CD4-positive, alpha-beta T cell (primary cell): ENCODE measurements at regions not wholly inside any gene's neighbourhood (a gene's known extent, or its start where the extent isn't known, plus 50 kb on each side); places are given as distances from the start of the nearest gene placed in this dataset.

Experiments
- ATAC-seq: fragments of 200-7000 bp; cut with Tn5 transposase; one replicate; pipeline ENCODE4 v1.10.0; 2022; ENCODE audit warnings: mild to moderate bottlenecking; ENCODE audit not compliant: poor library complexity
- CTCF ChIA-PET: fragments of 350-600 bp; sonication (Branson Sonifier 250); formaldehyde crosslinking; loops from one replicate; lab custom pipeline; 2021; ENCODE audit warnings: antibody characterized with exemption, inconsistent platforms; lab: Charles Lee
- POLR2A ChIA-PET: fragments of 350-600 bp; sonication (Branson Sonifier 250); formaldehyde crosslinking; loops from one replicate; lab custom pipeline; 2021; ENCODE audit warnings: antibody characterized with exemption, inconsistent platforms; lab: Charles Lee
- DNase-seq, 14 experiments: peaks; one replicate each; pipeline ENCODE4 v3.0.0-alpha.2; 2013 to 2020; ENCODE audit warnings: mixed read lengths in 2 of 14
- H3K27ac ChIP-seq, 2 donors: one replicate each; pipeline versions ENCODE4 v1.5.1 to v1.7.0; 2013; ENCODE audit warnings: low read length in 2 of 2, low read depth in 1 of 2, mild to moderate bottlenecking in 1 of 2
- H3K27me3 ChIP-seq, 2 experiments: 1 replicate in 1 of 2; 2 replicates in 1 of 2; pipeline versions ENCODE4 v1.6.1 to v1.7.0; 2013; ENCODE audit warnings: low read length in 2 of 2, control low read depth in 1 of 2, mild to moderate bottlenecking in 1 of 2, moderate library complexity in 1 of 2; ENCODE audit not compliant: insufficient read depth in 2 of 2, control insufficient read depth in 1 of 2
- H3K36me3 ChIP-seq: one replicate; pipeline ENCODE4 v1.6.1; 2013; ENCODE audit warnings: low read length, control low read depth; ENCODE audit not compliant: insufficient read depth
- H3K4me1 ChIP-seq: one replicate; pipeline ENCODE4 v1.6.1; 2013; ENCODE audit warnings: low read length, control low read depth; ENCODE audit not compliant: insufficient read depth
- H3K4me3 ChIP-seq: one replicate; pipeline ENCODE4 v1.5.1; 2013; ENCODE audit warnings: mild to moderate bottlenecking, low read length, moderate library complexity
- H3K9me3 ChIP-seq, 2 experiments: 1 replicate in 1 of 2; 2 replicates in 1 of 2; pipeline versions ENCODE4 v1.6.1 to v1.7.0; 2013; ENCODE audit warnings: low read length in 2 of 2, mild to moderate bottlenecking in 2 of 2, control low read depth in 1 of 2, moderate library complexity in 1 of 2; ENCODE audit not compliant: control insufficient read depth in 1 of 2, insufficient read depth in 1 of 2
- H3K27ac Mint-ChIP-seq: one replicate; pipeline ENCODE4 v1.8.0; 2020; ENCODE audit warnings: mixed read lengths
- H3K27me3 Mint-ChIP-seq: one replicate; pipeline ENCODE4 v1.8.0; 2021; ENCODE audit warnings: mixed read lengths
- H3K36me3 Mint-ChIP-seq: one replicate; pipeline ENCODE4 v1.8.0; 2021; ENCODE audit warnings: low read depth, mixed read lengths
- H3K4me1 Mint-ChIP-seq: one replicate; pipeline ENCODE4 v1.8.0; 2021; ENCODE audit warnings: low read depth, mixed read lengths
- H3K4me3 Mint-ChIP-seq: one replicate; pipeline ENCODE4 v1.8.0; 2020; ENCODE audit warnings: mild to moderate bottlenecking, mixed read lengths
- H3K9me3 Mint-ChIP-seq: one replicate; pipeline ENCODE4 v1.8.0; 2020; ENCODE audit warnings: mixed read lengths
- intact Hi-C, 2 experiments: fragments of 100-400 bp; cut with DNase I in 1 of 2; cut with micrococcal nuclease in 1 of 2; formaldehyde crosslinking; loops; one replicate each; pipeline versions ENCODE4 v1.15.1 to v1.9.0; 2023 to 2025; cut with DNase I, micrococcal nuclease
- TF ChIP-seq, protein P1 (sequence below): fragments of 200-600 bp; IDR thresholded peaks from one replicate; pipeline ENCODE4 v1.8.0; 2022; ENCODE audit warnings: antibody characterized with exemption, mild to moderate bottlenecking

DNA sequence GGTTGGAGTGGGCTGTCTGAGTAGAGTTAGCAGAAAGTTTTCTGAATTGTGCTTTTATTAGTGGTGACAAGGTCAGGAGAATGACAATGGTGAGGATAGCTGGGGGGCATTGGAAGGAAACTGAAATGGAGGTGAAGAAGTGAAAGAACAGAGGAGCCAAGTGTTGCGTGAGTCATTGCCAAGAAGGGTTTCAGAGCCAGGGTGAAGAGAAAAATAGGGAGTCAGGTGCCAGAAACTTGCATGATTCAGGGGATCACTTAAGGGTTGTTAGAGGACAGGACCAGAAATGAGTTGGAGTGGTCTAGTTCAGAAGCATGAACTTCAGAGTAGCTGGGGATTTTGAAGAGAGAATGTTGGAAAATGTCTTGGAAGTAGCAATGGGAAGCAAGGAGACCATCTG is 86.0 kb upstream of the GALNT15 start:
- intact Hi-C loops = no loop called here
- Mint-ChIP-seq H3K4me3 (no peak overlapping the region), H3K36me3 (no peaks in the 10 kb centered on the region), H3K9me3 (peaks cover 5% of the 10 kb centered on the region), H3K27me3 (no peaks in the 10 kb centered on the region), H3K27ac (no peak overlapping the region), H3K4me1 (no peaks in the 10 kb centered on the region)
- Histone ChIP-seq H3K36me3 (no peaks in the 10 kb centered on the region), H3K4me1 (no peaks in the 10 kb centered on the region), H3K4me3 (no peak overlapping the region), H3K27ac (no peak overlapping the region), H3K9me3 (no peaks in the 10 kb centered on the region), H3K27me3 (peaks cover 0 to 5% of the 10 kb centered on the region in 2 experiments)
- CTCF ChIA-PET = no interaction called here
- POLR2A ChIA-PET = no interaction called here
- ATAC-seq (no peak), DNase-seq (no peak)
- TF ChIP-seq, protein P1, sequence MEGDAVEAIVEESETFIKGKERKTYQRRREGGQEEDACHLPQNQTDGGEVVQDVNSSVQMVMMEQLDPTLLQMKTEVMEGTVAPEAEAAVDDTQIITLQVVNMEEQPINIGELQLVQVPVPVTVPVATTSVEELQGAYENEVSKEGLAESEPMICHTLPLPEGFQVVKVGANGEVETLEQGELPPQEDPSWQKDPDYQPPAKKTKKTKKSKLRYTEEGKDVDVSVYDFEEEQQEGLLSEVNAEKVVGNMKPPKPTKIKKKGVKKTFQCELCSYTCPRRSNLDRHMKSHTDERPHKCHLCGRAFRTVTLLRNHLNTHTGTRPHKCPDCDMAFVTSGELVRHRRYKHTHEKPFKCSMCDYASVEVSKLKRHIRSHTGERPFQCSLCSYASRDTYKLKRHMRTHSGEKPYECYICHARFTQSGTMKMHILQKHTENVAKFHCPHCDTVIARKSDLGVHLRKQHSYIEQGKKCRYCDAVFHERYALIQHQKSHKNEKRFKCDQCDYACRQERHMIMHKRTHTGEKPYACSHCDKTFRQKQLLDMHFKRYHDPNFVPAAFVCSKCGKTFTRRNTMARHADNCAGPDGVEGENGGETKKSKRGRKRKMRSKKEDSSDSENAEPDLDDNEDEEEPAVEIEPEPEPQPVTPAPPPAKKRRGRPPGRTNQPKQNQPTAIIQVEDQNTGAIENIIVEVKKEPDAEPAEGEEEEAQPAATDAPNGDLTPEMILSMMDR = no peak

DNA sequence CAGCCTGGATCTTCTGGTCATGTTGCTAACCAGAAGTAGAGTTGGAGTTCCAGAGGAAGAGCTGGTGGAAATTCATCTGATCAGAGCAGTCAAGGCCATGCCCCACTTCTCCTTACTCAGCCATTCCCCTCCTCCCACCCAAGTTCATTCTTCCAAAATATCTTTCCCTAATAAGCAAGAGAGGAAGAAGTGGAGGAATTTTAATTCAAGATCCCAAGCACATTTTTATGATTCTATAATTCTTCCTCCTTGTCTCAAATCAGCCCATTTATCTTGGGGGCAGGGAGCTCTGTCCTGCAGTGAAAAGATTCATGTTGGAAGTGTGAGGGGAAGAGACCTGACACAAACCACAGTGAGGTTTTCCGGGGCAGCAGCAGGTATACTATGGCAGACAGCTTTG is 85.0 kb upstream of the GALNT15 start:
- no peak overlapping the region for H3K27ac Mint-ChIP-seq
- H3K36me3 Mint-ChIP-seq = no peaks in the 10 kb centered on the region
- ChIA-PET CTCF (no interaction called here), POLR2A (no interaction called here)
- Histone ChIP-seq H3K36me3 (no peaks in the 10 kb centered on the region), H3K27ac (no peak overlapping the region), H3K4me3 (no peak overlapping the region), H3K27me3 (peaks cover 0 to 5% of the 10 kb centered on the region in 2 experiments), H3K9me3 (no peaks in the 10 kb centered on the region), H3K4me1 (no peaks in the 10 kb centered on the region)
- TF ChIP-seq, protein P1 = no peak
- no peaks in the 10 kb centered on the region for H3K27me3 Mint-ChIP-seq
- intact Hi-C loops = no loop called here
- peaks cover 4% of the 10 kb centered on the region for H3K9me3 Mint-ChIP-seq
- ATAC-seq = no peak
- no peak for DNase-seq
- H3K4me1 Mint-ChIP-seq = no peaks in the 10 kb centered on the region
- H3K4me3 Mint-ChIP-seq = no peak overlapping the region

DNA sequence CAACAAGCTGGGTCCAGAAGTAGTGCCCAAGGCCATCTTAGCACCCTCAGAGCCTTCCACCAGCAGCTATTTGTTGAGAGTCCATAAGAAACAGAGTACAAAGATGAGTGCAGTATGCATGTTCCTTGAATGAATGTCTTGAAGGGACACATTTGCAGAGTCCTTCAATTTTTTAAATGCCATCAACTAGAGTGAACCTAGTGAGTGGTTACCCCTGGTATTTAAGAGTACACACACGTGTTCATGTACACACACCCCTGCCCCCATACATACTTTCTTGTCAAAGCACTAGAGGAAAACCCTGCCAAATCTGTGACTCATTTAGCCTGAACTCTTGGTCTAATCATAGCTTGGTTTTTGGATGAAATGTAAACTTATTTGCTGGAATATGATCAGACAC is 84.5 kb upstream of the GALNT15 start:
- Histone ChIP-seq H3K4me1 (no peaks in the 10 kb centered on the region), H3K27me3 (peaks cover 0 to 5% of the 10 kb centered on the region in 2 experiments), H3K9me3 (no peaks in the 10 kb centered on the region), H3K27ac (no peak overlapping the region), H3K4me3 (no peak overlapping the region), H3K36me3 (no peaks in the 10 kb centered on the region)
- ChIA-PET POLR2A (no interaction called here), CTCF (no interaction called here)
- ATAC-seq (no peak), DNase-seq (no peak)
- TF ChIP-seq, protein P1 = no peak
- H3K4me3 Mint-ChIP-seq = no peak overlapping the region
- intact Hi-C loops = no loop called here
- no peaks in the 10 kb centered on the region for H3K4me1 Mint-ChIP-seq
- no peak overlapping the region for H3K27ac Mint-ChIP-seq
- H3K36me3 Mint-ChIP-seq = no peaks in the 10 kb centered on the region
- no peaks in the 10 kb centered on the region for H3K9me3 Mint-ChIP-seq
- no peaks in the 10 kb centered on the region for H3K27me3 Mint-ChIP-seq
